GM18508 (cell line): ENCODE measurements at regions not wholly inside any gene's neighbourhood (a gene's known extent, or its start where the extent isn't known, plus 50 kb on each side); places are given as distances from the start of the nearest gene placed in this dataset.
"Not testable (repeated sequence)": the region's sequence is repeated elsewhere in the genome, so short reads cannot be mapped to it uniquely, and the experiment has no call there.

ENCODE experiments used
- ATAC-seq: cut with Tn5 transposase; IDR thresholded peaks from one replicate; pipeline ENCODE4 v1.9.1; 2021; ENCODE audit warnings: moderate number of reproducible peaks; ENCODE audit not compliant: insufficient read depth, unreplicated experiment

- ATAC-seq = no peak
Measured at GRCh38 chr2:136334967-136335366, 217.0 kb upstream of the CXCR4 start.

GRCh38 chr2:136332436-136333095 lies 214.6 kb upstream of the CXCR4 start:
- ATAC-seq = no peak

GRCh38 chr2:136331226-136331625 lies 213.3 kb upstream of the CXCR4 start:
- ATAC-seq = no peak

GRCh38 chr2:136328207-136328795 lies 210.4 kb upstream of the CXCR4 start:
- no peak for ATAC-seq

GRCh38 chr2:136327162-136327852 lies 209.4 kb upstream of the CXCR4 start:
- peak; percentile 80 for ATAC-seq

GRCh38 chr2:136325844-136326331 lies 207.9 kb upstream of the CXCR4 start:
- ATAC-seq = no peak

- ATAC-seq = no peak
Measured at GRCh38 chr2:136324966-136325365, 207.0 kb upstream of the CXCR4 start.

- no peak for ATAC-seq
Measured at GRCh38 chr2:136323935-136324334, 206.0 kb upstream of the CXCR4 start.

- no peak for ATAC-seq
Measured at GRCh38 chr2:136323195-136323594, 205.2 kb upstream of the CXCR4 start.

- ATAC-seq = no peak
Measured at GRCh38 chr2:136322428-136322827, 204.5 kb upstream of the CXCR4 start.

- no peak for ATAC-seq
Measured at GRCh38 chr2:136319651-136320050, 201.7 kb upstream of the CXCR4 start.

GRCh38 chr2:136319237-136319636 lies 201.3 kb upstream of the CXCR4 start:
- no peak for ATAC-seq

- no peak for ATAC-seq
Measured at GRCh38 chr2:136314240-136314639, 196.3 kb upstream of the CXCR4 start.

GRCh38 chr2:136312568-136312967 lies 194.6 kb upstream of the CXCR4 start:
- not testable (repeated sequence) for ATAC-seq

- ATAC-seq = no peak
Measured at GRCh38 chr2:136310797-136311603, 193.1 kb upstream of the CXCR4 start.

- ATAC-seq = no peak
Measured at GRCh38 chr2:136310005-136310495, 192.1 kb upstream of the CXCR4 start.

- no peak for ATAC-seq
Measured at GRCh38 chr2:136308611-136309010, 190.7 kb upstream of the CXCR4 start.

GRCh38 chr2:136306836-136307235 lies 188.9 kb upstream of the CXCR4 start:
- no peak for ATAC-seq

- ATAC-seq = peak; percentile 78
Measured at GRCh38 chr2:136305517-136306192, 187.7 kb upstream of the CXCR4 start.

- ATAC-seq = no peak
Measured at GRCh38 chr2:136301006-136301405, 183.1 kb upstream of the CXCR4 start.
